ENCODE measurements at regions not wholly inside any gene's neighbourhood (a gene's known extent, or its start where the extent isn't known, plus 50 kb on each side); places are given as distances from the start of the nearest gene placed in this dataset.

- POLR2A ChIA-PET, result no interaction called here
- TF ChIP-seq HIC1 (tag by site-specific recombination; IDR thresholded peaks at IDR 0.05), result no peak
- TF ChIP-seq, protein P1, sequence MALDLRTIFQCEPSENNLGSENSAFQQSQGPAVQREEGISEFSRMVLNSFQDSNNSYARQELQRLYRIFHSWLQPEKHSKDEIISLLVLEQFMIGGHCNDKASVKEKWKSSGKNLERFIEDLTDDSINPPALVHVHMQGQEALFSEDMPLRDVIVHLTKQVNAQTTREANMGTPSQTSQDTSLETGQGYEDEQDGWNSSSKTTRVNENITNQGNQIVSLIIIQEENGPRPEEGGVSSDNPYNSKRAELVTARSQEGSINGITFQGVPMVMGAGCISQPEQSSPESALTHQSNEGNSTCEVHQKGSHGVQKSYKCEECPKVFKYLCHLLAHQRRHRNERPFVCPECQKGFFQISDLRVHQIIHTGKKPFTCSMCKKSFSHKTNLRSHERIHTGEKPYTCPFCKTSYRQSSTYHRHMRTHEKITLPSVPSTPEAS (tag by site-specific recombination; IDR thresholded peaks at IDR 0.05), result no peak
- no peak for TF ChIP-seq ZNF624 (tag by site-specific recombination; IDR thresholded peaks at IDR 0.05)
- TF ChIP-seq PBX3 (CRISPR knock-in tag; IDR thresholded peaks at IDR 0.05), result no peak
- TF ChIP-seq ZNF658 (tag by site-specific recombination; IDR thresholded peaks at IDR 0.05), result no peak
- no peak for TF ChIP-seq ZNF391 (tag by site-specific recombination; IDR thresholded peaks at IDR 0.05; ENCODE audit: borderline replicate concordance, low read depth)
- TF ChIP-seq, protein P2, sequence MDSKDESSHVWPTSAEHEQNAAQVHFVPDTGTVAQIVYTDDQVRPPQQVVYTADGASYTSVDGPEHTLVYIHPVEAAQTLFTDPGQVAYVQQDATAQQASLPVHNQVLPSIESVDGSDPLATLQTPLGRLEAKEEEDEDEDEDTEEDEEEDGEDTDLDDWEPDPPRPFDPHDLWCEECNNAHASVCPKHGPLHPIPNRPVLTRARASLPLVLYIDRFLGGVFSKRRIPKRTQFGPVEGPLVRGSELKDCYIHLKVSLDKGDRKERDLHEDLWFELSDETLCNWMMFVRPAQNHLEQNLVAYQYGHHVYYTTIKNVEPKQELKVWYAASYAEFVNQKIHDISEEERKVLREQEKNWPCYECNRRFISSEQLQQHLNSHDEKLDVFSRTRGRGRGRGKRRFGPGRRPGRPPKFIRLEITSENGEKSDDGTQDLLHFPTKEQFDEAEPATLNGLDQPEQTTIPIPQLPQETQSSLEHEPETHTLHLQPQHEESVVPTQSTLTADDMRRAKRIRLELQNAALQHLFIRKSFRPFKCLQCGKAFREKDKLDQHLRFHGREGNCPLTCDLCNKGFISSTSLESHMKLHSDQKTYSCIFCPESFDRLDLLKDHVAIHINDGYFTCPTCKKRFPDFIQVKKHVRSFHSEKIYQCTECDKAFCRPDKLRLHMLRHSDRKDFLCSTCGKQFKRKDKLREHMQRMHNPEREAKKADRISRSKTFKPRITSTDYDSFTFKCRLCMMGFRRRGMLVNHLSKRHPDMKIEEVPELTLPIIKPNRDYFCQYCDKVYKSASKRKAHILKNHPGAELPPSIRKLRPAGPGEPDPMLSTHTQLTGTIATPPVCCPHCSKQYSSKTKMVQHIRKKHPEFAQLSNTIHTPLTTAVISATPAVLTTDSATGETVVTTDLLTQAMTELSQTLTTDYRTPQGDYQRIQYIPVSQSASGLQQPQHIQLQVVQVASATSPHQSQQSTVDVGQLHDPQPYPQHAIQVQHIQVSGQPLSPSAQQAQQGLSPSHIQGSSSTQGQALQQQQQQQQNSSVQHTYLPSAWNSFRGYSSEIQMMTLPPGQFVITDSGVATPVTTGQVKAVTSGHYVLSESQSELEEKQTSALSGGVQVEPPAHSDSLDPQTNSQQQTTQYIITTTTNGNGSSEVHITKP (tag by site-specific recombination; IDR thresholded peaks at IDR 0.05), result no peak
- TF ChIP-seq ZNF398 (tag by site-specific recombination; IDR thresholded peaks at IDR 0.05), result no peak
- no peak for TF ChIP-seq WT1 (tag by site-specific recombination; IDR thresholded peaks at IDR 0.05)
- TF ChIP-seq, protein P3, sequence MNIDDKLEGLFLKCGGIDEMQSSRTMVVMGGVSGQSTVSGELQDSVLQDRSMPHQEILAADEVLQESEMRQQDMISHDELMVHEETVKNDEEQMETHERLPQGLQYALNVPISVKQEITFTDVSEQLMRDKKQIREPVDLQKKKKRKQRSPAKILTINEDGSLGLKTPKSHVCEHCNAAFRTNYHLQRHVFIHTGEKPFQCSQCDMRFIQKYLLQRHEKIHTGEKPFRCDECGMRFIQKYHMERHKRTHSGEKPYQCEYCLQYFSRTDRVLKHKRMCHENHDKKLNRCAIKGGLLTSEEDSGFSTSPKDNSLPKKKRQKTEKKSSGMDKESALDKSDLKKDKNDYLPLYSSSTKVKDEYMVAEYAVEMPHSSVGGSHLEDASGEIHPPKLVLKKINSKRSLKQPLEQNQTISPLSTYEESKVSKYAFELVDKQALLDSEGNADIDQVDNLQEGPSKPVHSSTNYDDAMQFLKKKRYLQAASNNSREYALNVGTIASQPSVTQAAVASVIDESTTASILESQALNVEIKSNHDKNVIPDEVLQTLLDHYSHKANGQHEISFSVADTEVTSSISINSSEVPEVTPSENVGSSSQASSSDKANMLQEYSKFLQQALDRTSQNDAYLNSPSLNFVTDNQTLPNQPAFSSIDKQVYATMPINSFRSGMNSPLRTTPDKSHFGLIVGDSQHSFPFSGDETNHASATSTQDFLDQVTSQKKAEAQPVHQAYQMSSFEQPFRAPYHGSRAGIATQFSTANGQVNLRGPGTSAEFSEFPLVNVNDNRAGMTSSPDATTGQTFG (tag by site-specific recombination; IDR thresholded peaks at IDR 0.05; ENCODE audit: borderline replicate concordance), result no peak
- no peak for TF ChIP-seq ZBTB26 (tag by site-specific recombination; optimal IDR thresholded peaks at IDR 0.05)
- Histone ChIP-seq H3K36me3 (ENCODE audit: control insufficient read depth in 2 of 2, insufficient read depth in 1 of 2, low read length in 2 of 2) (no peaks in the 10 kb centered on the region), H3K27ac (ENCODE audit: extremely low read depth, low read depth, low read length) (no peak overlapping the region), H3K4me3 (ENCODE audit: low read depth, low read length) (no peak overlapping the region), H3K9me3 (ENCODE audit: control insufficient read depth, insufficient read depth, low read depth, low read length) (no peaks in the 10 kb centered on the region), H3K4me1 (ENCODE audit: control insufficient read depth, insufficient read depth, low read length) (no peaks in the 10 kb centered on the region)
- CTCF ChIA-PET, result no interaction called here
Measured at GRCh38 chr7:38002689-38003088, 82.2 kb downstream of the EPDR1 start.

Data from HEK293 (cell line).